Testis (tissue), 2 donors: ENCODE measurements at regions not wholly inside any gene's neighbourhood (a gene's known extent, or its start where the extent isn't known, plus 50 kb on each side); places are given as distances from the start of the nearest gene placed in this dataset.
"Not testable (repeated sequence)": the region's sequence is repeated elsewhere in the genome, so short reads cannot be mapped to it uniquely, and the experiment has no call there.

Experiments used
- CTCF ChIP-seq, 3 experiments: fragments of 450-650 bp in 2 of 3; fragments of 200-600 bp in 1 of 3; sonication (generic) in 1 of 3; IDR thresholded peaks; one replicate each; pipeline ENCODE4 v1.5.1; 2016 to 2019; ENCODE audit warnings: antibody characterized with exemption in 3 of 3, mild to moderate bottlenecking in 2 of 3, moderate library complexity in 1 of 3
- POLR2A ChIP-seq: fragments of 450-650 bp; IDR thresholded peaks from one replicate; pipeline ENCODE4 v1.6.1; 2017; ENCODE audit warnings: antibody characterized with exemption, mild to moderate bottlenecking, moderate library complexity

GRCh38 chr20:30724688-30725074 is 532.8 kb upstream of the DEFB115 start:
- not testable (repeated sequence) for TF ChIP-seq POLR2A; CTCF (IDR thresholded peaks at IDR 0.05)
